Osteoblast (primary cell): ENCODE measurements at regions not wholly inside any gene's neighbourhood (a gene's known extent, or its start where the extent isn't known, plus 50 kb on each side); places are given as distances from the start of the nearest gene placed in this dataset.

Source experiments
- DNase-seq: peaks from one replicate; pipeline ENCODE4 v3.0.0; 2011; ENCODE audit warnings: low spot score, mixed read lengths; ENCODE audit not compliant: insufficient read length; ENCODE audit errors: missing footprints
- H2AFZ ChIP-seq: 2 replicates; pipeline ENCODE4 v1.6.0; 2011; ENCODE audit warnings: mild to moderate bottlenecking, low read length
- H3K27ac ChIP-seq: 2 replicates; pipeline ENCODE4 v1.5.1; 2011; ENCODE audit warnings: mild to moderate bottlenecking, low read depth, low read length, moderate library complexity
- H3K27me3 ChIP-seq: 2 replicates; pipeline ENCODE4 v1.6.0; 2012; ENCODE audit warnings: mild to moderate bottlenecking, control low read depth, inconsistent platforms, low read length, moderate library complexity; ENCODE audit not compliant: insufficient read depth
- H3K36me3 ChIP-seq: 2 replicates; pipeline ENCODE4 v1.5.1; 2011; ENCODE audit warnings: mild to moderate bottlenecking, low read length, control low read depth, moderate library complexity; ENCODE audit not compliant: insufficient read depth
- H3K4me1 ChIP-seq: 2 replicates; pipeline ENCODE4 v1.5.1; 2011; ENCODE audit warnings: mild to moderate bottlenecking, low read length, control low read depth, moderate library complexity; ENCODE audit not compliant: insufficient read depth
- H3K4me2 ChIP-seq: 2 replicates; pipeline ENCODE4 v1.6.0; 2011; ENCODE audit warnings: mild to moderate bottlenecking, low read length; ENCODE audit not compliant: insufficient read depth
- H3K4me3 ChIP-seq: fragments of 200-600 bp; sonication (generic); 3 replicates; pipeline ENCODE4 v1.5.1; 2012; ENCODE audit warnings: mild to moderate bottlenecking, low read length, inconsistent platforms; ENCODE audit not compliant: insufficient read depth
- H3K79me2 ChIP-seq: 2 replicates; pipeline ENCODE4 v1.6.0; 2012; ENCODE audit warnings: mild to moderate bottlenecking, low read length, control low read depth, inconsistent platforms; ENCODE audit not compliant: insufficient read depth
- H3K9me3 ChIP-seq: 2 replicates; pipeline ENCODE4 v1.5.1; 2011; ENCODE audit warnings: low read depth, low read length, control low read depth
- H4K20me1 ChIP-seq: 2 replicates; pipeline ENCODE4 v1.6.0; 2012; ENCODE audit warnings: mild to moderate bottlenecking, low read length, control low read depth; ENCODE audit not compliant: insufficient read depth
- CTCF ChIP-seq: IDR thresholded peaks from 2 replicates; pipeline ENCODE4 v1.5.1; 2011; ENCODE audit warnings: mild to moderate bottlenecking, low read depth, low read length, moderate library complexity; ENCODE audit errors: extremely low read depth

GRCh38 chr1:60872426-60873054 lies 209.8 kb upstream of the NFIA start:
- Histone ChIP-seq H3K27me3 (no peaks in the 10 kb centered on the region), H2AFZ (no peak overlapping the region), H3K79me2 (no peaks in the 10 kb centered on the region), H3K27ac (no peak overlapping the region), H3K9me3 (no peaks in the 10 kb centered on the region), H3K4me3 (no peak overlapping the region), H3K4me1 (no peaks in the 10 kb centered on the region), H3K36me3 (no peaks in the 10 kb centered on the region), H3K4me2 (no peak overlapping the region), H4K20me1 (no peaks in the 10 kb centered on the region)
- TF ChIP-seq CTCF: no peak
- no peak for DNase-seq

GRCh38 chr1:60870269-60870865 lies 212.0 kb upstream of the NFIA start:
- no peaks in the 10 kb centered on the region for H3K36me3 ChIP-seq
- H3K4me3 ChIP-seq: no peak overlapping the region
- H3K27ac ChIP-seq: no peak overlapping the region
- no peaks in the 10 kb centered on the region for H4K20me1 ChIP-seq
- H3K9me3 ChIP-seq: no peaks in the 10 kb centered on the region
- H3K27me3 ChIP-seq: peaks cover 8% of the 10 kb centered on the region
- H3K79me2 ChIP-seq: no peaks in the 10 kb centered on the region
- no peak overlapping the region for H3K4me2 ChIP-seq
- no peak for TF ChIP-seq CTCF
- no peak for DNase-seq
- no peaks in the 10 kb centered on the region for H3K4me1 ChIP-seq
- H2AFZ ChIP-seq: no peak overlapping the region

- no peak overlapping the region for H3K4me3 ChIP-seq
- no peak for TF ChIP-seq CTCF
- H3K4me2 ChIP-seq: no peak overlapping the region
- H3K27me3 ChIP-seq: peaks cover 13% of the 10 kb centered on the region
- H3K4me1 ChIP-seq: no peaks in the 10 kb centered on the region
- no peaks in the 10 kb centered on the region for H3K36me3 ChIP-seq
- no peaks in the 10 kb centered on the region for H3K9me3 ChIP-seq
- no peaks in the 10 kb centered on the region for H4K20me1 ChIP-seq
- DNase-seq: no peak
- no peak overlapping the region for H3K27ac ChIP-seq
- H3K79me2 ChIP-seq: no peaks in the 10 kb centered on the region
- H2AFZ ChIP-seq: no peak overlapping the region
These were observed 213.3 kb upstream of the NFIA start for GRCh38 chr1:60868901-60869663.

GRCh38 chr1:60867782-60868181 lies 214.6 kb upstream of the NFIA start:
- H2AFZ ChIP-seq: no peak overlapping the region
- H3K27ac ChIP-seq: no peak overlapping the region
- H3K9me3 ChIP-seq: no peaks in the 10 kb centered on the region
- DNase-seq: no peak
- no peaks in the 10 kb centered on the region for H3K79me2 ChIP-seq
- no peaks in the 10 kb centered on the region for H3K36me3 ChIP-seq
- H3K27me3 ChIP-seq: peaks cover 14% of the 10 kb centered on the region
- no peaks in the 10 kb centered on the region for H4K20me1 ChIP-seq
- H3K4me2 ChIP-seq: no peak overlapping the region
- no peak for TF ChIP-seq CTCF
- H3K4me1 ChIP-seq: no peaks in the 10 kb centered on the region
- no peak overlapping the region for H3K4me3 ChIP-seq
